Ovary (tissue), 3 donors: ENCODE measurements at regions not wholly inside any gene's neighbourhood (a gene's known extent, or its start where the extent isn't known, plus 50 kb on each side); places are given as distances from the start of the nearest gene placed in this dataset.

Experiments used
- CTCF ChIP-seq, 3 donors: fragments of 450-650 bp in 2 of 3; fragments of 200-600 bp in 1 of 3; IDR thresholded peaks; one replicate each; pipeline versions ENCODE4 v1.5.1 to v1.8.0; 2016 to 2022; ENCODE audit warnings: antibody characterized with exemption in 3 of 3, mild to moderate bottlenecking in 1 of 3
- POLR2A ChIP-seq: fragments of 450-650 bp; IDR thresholded peaks from one replicate; pipeline ENCODE4 v1.6.1; 2017; ENCODE audit warnings: antibody characterized with exemption, mild to moderate bottlenecking, moderate library complexity
- donor health status: DM: no; HTN: no; CAD: no.

GRCh38 chr6:170025935-170026750, 264.7 kb downstream of the DLL1 start:
- no peak for TF ChIP-seq CTCF (IDR thresholded peaks at IDR 0.05)
- no peak for TF ChIP-seq POLR2A
